Ecto neural progenitor cell (in vitro differentiated cells): ENCODE measurements at regions not wholly inside any gene's neighbourhood (a gene's known extent, or its start where the extent isn't known, plus 50 kb on each side); places are given as distances from the start of the nearest gene placed in this dataset.
A peak's percentile ranks its signal among the peaks of the same experiment; 100 is the strongest.

ENCODE experiments used
- DNase-seq: peaks from one replicate; pipeline ENCODE4 v3.0.0-alpha.2; 2018; ENCODE audit warnings: low spot score

DNA sequence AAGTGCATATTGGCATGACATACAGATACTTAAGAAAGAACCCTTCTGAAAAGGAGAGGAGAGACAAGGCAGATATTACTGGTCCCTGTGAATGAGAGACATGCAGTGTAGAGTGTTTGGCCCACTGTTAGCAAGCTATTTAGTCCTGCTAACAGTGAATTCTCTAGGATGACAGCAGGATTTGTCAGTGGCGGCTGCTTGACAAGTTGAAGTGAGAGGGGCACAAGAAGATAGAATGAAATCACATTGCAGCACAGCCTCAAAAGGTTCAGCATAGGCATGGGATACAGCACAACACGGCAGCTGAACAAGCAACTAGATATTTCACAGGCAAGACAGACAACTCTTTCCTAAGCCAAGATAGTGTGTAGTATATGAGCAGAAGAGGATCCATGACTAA, 407.9 kb downstream of the PLA2G4A start:
- no peak for DNase-seq

DNA sequence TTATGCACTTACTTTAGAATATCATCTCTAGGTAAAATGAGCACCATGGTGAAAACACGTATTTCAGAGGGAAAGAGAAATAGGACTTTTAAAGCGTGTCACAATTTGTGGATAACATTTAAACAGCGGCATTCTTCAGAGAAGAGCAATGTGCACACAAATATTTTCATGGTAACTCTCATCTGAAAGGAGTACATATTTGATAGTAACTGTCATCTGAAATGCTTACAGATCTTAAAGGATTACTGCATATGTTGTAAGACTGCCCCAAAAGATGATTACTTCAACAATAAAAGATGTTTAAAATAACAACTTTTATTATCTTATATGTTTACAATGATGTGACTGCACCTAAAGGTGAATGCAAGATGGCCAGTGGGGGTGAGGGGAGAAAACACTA, 408.8 kb downstream of the PLA2G4A start:
- DNase-seq = no peak

DNA sequence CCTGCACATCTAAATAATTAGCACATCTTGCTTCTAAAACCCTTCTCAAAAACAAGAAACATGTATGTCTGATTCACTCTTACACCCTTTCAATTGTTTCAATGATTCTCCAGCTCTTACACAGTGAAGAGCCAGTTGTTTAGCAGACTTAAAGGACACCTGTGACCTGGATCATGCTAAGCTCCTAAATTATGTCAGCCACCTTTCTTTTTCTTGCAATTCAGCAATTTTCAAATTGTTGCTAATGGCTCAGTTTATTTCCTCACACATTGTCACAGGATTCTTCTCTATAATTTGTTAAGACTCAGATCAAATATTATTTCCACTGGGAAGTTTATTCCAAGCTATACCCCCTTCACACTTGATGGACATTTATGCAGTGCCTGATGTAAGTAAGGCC, 413.2 kb downstream of the PLA2G4A start:
- no peak for DNase-seq

DNA sequence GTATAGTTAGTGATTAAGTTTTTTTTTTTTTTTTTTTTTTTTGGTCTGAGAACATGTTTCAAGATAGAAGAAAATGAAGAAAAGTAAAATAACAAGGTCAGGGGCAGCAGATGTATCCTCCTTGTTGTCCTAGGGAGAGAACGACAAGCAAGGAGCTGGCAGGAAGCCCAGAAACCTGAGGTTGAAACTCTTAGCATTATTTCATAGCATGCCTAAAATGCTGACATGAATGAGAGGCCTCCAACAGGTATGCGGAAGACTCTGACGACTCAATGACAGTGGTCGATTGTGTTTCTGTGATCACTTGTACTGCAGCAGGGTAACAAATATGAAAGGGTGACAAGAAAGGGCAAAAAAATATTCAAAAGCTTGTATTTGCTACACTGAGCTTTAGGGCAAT, 415.9 kb downstream of the PLA2G4A start:
- no peak for DNase-seq

DNA sequence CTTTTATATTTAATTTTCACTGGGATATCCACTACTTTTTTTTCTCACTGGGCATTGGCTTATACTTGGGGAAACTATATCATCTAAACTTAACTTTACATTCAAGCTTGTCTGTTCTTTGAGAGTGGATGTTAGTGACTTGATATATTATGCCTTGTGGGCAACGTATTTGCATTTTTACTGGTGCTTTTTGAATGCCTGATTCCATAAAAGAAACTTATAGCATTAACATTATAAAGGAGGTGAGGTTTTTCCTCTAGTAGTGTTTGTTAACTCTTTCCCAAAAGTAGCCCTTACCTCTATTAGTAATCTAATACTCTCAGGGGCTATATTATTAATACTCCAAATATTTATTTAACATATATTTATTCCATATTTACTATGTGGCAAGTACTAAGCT, 416.5 kb downstream of the PLA2G4A start:
- no peak for DNase-seq

DNA sequence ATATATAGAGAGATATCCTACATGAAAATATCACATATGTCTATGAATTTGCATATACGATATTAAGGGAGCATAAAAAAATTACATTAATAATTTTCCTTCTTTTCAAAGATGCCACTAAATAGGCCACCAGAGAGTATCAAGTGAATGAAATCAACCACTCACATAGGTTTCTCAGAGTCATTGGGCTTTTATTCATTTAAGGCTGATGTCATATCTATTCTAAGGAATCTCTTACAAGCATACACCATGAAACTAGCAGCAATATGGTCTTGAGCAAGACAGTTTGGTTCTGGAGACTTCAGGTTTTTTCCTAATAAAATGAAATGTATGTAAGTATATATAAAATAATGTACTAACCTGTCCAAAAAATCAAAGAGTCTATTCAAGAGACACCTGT, 420.4 kb downstream of the PLA2G4A start:
- DNase-seq = no peak

DNA sequence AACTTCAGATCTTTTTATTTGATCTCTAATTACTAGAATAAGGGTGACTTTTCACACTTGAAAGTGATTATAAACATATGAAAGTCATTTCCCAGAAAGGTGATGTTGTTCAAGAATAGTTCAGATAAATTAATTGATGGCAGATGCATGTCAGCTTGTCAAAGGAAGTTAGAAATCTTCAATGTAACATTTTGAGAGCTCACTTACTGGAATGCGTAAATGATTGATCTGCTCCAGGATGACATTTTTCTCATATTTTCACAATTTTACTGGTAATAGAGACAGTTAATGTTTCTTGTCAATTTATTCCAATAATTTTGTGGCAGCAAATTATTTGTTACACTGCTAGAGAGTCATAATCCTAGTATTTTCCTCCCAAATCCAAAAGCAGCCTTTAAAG, 424.2 kb downstream of the PLA2G4A start:
- DNase-seq = no peak

DNA sequence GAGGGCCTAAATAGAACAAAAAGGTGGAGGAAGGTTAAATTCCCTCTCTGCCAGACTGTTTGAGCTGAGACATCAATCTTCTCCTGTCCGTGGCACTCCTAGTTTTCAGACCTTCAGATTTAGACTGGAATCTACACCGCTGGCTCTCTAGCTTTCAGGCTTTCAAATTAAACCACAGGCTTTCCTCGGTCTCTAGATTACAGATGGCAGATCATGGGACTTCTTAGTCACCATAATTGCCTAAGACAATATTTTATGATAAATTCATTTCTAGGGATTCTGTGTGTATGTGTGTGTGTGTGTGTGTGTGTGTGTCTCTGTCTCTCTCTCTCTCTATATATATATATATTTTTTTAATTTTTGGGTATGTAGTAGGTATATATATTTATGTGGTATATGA, 428.7 kb downstream of the PLA2G4A start:
- no peak for DNase-seq

DNA sequence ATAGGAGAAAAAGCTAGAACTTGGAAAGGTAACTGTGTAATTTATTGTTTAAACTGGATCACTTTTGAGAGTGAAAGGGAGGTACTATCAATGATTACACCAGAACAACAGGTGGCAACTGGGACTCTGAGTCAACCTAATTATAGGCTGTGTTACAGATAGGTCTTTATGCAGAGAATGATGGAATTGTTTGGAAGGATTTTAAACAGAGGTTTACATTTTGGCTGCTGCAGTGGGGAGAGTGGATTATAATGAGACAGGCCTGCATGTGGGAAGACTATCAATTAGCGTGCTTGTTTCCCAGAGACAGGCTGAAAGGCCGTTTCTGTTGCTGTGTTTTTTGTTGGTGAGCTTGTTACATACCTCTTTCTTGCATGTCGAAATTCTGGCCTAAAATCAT, 432.9 kb downstream of the PLA2G4A start:
- no peak for DNase-seq

DNA sequence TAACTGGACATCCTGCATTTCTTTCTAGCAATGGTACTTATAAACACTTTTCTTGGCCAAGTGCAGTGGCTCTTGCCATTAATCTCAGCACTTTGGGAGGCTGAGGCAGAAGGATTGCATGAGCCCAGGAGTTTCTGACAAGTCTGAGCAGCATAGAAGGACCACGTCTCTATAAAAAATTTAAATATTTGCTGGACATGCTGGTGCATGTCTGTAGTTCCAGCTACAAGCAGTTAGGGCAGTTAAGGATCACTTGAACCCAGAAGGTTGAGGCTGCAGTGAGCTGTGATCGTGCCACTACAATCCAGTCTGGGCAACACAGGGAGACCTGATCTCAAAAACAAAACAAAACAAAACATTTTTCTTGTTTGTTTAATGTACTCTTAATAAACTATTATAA, 434.0 kb downstream of the PLA2G4A start:
- DNase-seq = no peak

DNA sequence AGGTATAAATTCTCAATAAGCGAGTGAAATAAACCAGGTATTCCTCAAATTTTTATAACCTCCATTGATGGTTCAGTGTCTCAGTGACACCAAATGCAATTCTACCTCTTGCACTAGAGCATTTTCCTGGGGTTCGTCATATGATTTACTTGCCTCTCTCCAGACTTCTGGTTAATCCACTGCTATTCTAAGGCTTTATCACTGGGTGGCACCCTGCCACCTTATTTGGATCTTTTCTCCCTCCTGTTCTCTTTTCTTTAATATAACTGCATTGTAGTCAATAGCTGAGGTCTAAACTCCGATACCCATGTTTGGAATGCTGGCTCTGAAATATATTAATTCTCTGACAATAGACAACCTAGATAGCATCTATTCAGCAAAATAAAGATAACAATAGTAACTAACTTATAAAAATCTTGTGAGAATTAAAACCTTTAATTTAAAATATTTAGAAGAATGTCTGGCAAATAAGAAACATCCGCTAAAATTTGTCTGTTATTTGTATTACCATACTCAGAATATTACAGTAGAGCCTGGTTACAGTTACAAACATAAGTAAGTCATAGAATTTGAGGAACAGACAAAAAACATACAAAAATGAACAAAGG, 436.4 kb downstream of the PLA2G4A start:
- DNase-seq = peak; percentile 48

DNA sequence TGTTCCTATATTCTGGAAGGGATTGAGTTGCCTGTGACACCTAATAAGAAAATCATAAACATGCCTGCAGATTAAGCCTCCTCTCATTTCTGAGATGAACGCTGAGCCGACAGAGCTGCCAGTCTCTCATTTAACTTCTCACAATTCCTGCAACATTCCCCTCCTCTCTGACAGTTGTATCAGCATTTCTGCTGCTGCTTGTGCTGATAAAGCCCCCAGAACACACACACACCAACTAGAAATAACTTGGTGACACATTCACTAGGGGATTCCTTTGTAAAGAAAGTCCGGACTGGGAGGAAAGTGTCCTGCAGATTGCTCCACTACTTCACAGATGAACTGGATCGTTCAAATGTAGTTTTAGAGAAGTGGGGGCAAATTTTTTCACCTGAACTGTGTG, 437.3 kb downstream of the PLA2G4A start:
- no peak for DNase-seq

DNA sequence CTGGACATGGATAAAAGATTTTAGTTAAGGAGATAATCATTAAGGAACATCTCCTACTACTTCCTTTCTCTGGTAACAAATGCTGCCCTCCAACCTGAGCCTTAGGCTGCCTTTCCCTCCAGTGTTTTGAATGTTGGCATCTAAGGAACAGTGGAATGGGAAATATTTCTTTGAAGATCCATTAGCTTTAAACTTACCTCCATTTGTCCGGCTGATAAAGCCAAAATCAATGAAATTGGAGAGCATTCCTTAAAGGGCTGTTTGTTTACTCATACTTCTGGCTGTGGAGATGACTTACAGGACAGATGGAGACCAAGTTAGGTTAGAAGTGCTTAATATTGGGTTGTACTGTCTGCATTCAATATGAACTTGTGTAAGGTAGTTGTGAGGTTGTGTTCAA, 439.1 kb downstream of the PLA2G4A start:
- no peak for DNase-seq

DNA sequence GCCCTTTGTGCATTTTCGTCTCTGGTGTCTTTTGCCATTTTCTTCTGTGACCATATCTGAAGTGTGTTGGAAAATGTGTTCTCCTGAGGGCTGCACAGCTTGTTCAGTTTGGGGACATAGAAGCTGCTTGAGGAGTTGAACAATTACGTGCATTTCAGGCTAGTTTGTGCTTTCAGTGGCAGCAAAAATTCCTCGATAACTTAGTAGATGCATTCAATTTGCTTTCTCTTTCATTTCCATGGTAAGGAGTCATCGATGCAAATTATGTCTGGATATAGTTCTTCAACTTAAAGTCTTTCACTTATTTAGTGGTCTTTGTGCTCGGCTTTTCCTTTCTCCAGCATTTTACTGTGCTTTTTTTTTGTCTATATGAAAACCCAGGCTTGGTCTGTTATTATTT, 441.5 kb downstream of the PLA2G4A start:
- DNase-seq = no peak

DNA sequence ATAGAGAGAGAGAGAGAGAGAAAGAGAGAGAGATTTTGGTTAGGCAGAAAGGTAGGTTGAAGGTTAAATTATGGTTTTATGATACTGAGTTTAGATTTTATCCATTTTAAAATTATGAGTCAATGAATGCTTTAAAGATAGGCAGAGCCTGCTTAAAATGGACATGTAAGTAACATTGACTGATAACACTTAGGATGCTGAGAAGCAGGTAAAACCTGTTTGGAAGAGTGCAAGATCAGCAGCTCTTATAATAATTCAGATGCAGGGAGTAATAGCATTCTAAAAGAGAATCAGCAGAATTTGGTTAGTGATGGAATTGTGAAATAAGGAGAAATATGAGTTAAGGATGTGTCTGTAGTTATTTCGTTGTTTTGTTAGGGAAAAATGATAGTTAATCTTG, 446.6 kb downstream of the PLA2G4A start:
- DNase-seq = no peak

DNA sequence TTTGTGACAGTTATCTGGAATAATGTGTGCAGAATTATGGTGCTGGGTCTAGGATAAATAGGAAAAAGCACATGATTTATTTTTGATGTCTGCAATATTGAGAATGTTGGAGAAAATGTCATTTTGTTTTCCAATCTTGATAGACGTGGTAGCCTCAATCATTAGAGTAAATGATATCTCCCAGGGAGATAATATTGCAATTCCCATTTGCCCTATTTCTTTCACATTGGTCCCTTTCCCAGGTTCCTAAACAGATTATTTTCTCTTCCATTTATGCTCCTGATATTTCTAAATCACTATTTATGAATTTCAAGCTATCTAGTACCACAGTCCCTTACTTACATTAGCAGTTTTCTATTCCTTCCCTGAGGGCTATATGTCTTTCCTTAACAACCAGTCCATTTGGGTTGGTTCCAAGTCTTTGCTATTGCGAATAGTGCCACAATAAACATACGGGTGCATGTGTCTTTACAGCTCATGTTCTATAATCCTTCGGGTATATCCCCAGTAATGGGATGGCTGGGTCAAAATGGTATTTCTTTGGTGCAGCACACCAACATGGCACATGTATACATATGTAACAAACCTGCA, 447.3 kb downstream of the PLA2G4A start:
- DNase-seq = no peak

DNA sequence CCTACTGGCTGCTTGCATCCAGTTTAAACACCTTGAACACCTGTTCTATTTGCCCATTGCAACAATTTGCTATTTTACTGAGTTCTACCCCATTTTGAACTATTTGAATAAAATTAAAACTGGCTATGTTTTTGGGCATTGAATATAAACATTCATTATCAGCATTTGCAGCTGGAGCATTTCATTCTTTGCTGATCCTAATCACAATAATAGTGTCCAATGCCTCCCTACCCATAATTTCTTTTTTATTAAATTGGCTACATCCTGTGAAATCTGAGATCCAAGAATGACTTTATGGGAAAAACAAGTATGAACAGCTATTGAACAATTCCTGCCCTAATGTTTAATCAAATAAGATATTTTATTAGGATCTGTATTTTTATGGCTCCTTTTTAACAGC, 447.9 kb downstream of the PLA2G4A start:
- DNase-seq = no peak

DNA sequence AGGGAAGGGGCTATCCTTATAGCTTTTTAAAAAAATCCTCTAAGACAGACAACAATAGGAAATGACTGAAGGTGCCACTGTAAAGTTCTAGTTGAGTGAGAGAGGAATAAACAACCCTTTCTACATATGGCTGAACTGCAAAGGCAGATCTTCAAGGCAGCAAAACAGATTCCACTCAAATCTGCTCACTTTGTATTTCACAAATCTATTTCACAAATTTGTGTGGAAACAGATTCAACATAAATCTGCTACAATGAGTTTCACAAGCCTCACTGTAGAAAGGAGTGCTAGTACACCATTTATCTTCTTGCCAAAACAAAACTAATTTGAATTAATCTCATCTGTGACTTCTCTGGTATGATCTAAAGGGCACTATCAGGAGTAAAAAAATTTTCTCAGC, 451.3 kb downstream of the PLA2G4A start:
- no peak for DNase-seq

DNA sequence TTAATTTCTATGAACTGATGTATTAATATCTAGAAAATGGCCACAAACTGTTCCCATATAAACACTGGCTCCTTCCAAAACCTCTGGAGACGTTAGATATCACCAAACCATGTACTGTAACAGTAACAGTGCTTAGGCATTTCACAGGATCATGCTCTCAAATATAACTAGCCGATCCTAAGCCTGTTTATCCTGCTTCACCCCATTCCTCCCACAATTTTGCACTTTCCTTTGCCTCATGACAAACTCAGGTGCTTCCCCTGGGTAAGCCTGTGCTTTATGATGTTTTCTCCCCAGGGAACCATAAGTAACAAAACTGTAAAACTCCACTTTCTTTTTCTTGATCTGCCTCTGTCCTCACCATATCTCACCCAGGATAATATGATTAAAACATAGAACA, 452.3 kb downstream of the PLA2G4A start:
- DNase-seq = no peak

DNA sequence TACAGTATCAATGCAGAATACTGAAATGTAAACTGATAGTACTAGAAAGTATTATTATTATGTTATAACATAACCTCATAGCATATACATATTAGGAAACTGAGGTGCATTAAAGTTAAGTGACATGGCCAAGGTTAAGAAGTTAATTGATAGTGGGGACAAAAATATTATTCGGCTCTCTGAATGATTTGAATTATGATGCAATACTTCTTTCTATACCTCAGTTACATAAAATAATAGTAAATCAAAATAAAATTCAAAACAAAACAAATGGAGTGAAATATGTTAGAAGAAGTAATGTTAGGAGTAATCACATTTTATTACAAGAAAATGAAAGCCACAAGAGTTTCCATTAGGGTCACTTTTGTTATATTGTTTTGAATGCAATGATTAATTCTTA, 455.2 kb downstream of the PLA2G4A start:
- no peak for DNase-seq

DNA sequence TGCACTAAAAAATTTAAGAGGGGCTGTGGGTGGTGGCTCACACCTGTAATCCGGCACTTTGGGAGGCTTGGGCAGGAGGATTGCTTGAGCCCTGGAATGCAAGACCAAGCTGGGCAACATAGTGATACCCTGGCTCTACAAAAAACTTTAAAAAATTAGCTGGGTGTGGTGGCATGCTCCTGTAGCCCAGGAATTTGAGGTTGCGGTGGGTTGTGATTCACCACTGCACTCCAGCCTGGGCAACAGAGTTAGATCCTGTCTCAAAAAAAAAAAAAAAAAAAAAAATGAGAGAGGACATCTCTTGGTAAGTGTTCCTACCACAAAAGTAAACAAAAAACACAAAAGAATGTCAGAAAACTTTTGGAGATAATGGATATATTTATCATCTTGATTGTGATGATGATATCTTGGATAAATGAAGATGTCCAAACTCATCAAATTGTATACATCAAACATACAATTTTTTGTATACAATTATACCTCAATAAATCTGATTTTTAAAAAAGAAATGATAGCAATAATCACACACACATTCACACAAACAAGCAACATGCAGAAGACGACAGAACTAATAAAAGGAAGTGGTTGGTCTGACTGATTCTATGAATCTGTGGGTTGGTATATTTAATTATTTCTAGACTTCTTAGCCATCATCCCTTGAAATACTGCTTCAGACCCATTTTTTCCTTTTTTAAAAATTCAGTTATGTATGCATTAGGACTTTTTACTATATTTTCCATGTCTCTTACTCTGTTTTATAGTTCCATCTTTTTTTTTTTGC, 465.9 kb downstream of the PLA2G4A start:
- DNase-seq = no peak

DNA sequence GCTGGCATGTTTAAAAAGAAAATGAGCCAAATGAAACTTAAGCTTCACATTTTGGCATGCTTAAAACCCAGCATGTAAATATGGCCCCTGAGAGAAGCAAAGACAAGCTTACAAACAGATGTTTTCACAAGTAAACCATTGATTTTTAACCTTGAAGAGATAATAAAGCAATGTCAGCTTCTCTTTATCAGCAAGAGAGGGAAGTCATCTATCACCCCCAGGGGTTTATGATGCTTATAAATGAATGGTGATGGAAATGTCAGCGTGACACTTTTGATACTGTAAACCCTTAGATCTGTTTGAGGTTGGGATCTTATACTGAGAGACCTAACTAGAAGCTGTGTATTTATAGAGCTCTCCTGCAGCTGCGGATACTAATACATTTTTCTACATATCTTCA, 471.3 kb downstream of the PLA2G4A start:
- DNase-seq = no peak

DNA sequence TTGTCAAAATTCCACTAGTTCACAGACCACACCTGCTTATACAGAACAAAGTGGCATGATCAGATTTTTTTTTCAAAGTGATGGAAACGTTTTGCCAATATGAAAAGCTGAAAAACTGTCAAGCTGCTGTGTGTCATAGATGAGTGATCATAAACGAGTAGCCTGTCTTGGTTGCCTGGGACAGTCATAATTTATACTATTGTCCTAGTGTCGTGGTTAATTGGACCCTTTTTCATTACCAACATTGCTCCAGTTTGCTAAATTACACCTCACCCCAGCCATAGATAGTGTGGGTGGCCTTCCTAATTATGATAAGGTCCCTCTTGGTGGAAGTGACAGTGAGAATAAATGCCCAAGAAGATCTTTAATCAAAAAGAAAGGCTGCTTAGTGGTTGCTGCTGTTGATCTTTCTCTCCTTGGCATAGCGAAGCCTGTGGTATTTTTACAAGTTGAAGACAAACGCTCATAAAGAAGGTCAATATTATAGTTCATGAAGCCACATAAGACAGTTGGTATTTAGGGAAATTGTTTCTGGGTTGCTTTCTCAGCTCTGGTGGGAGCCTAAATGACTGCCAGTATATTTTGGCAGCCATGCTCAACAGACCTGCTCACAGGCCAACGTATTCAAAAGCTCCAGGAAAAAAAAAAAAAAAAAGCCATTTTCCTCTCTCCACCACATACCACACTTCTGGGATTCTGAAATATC, 478.1 kb downstream of the PLA2G4A start:
- no peak for DNase-seq
